HG03354 (cell line): ENCODE measurements at regions not wholly inside any gene's neighbourhood (a gene's known extent, or its start where the extent isn't known, plus 50 kb on each side); places are given as distances from the start of the nearest gene placed in this dataset.

Experiments
- ATAC-seq: cut with Tn5 transposase; IDR thresholded peaks from one replicate; pipeline ENCODE4 v1.9.1; 2021; ENCODE audit warnings: mild to moderate bottlenecking; ENCODE audit not compliant: unreplicated experiment, poor library complexity, severe bottlenecking

- ATAC-seq = no peak
Observed at GRCh38 chrX:39961441-39961840, 136.3 kb downstream of the BCOR start.

DNA sequence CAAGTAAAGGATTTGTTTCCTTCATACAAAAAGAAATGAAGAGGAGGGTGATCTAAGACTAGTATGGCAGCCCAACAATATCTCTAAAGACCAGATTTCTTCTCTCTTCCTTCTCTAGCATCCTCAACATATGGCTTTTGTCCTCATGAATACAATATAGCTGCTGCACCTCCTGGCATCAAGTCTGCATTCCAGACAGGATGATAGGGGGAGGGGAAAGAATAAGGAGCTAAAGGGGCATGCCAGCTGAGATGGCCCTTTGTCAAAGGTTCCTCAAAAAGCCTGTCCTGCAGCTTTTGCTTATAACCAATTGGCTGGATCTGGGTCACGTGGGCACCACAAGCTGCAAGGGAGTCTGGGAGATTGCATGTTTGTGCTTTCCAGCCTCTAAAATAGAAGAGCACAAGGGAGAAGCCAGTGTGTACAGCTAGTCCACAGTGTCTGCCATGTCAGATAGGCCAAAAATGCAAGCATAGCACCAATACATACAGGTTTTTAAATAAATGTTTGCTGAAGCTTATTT lies 132.6 kb downstream of the BCOR start:
- ATAC-seq = no peak

- no peak for ATAC-seq
Observed at GRCh38 chrX:39966176-39966575, 131.6 kb downstream of the BCOR start.

- ATAC-seq = no peak
Observed at GRCh38 chrX:39967348-39967747, 130.4 kb downstream of the BCOR start.

DNA sequence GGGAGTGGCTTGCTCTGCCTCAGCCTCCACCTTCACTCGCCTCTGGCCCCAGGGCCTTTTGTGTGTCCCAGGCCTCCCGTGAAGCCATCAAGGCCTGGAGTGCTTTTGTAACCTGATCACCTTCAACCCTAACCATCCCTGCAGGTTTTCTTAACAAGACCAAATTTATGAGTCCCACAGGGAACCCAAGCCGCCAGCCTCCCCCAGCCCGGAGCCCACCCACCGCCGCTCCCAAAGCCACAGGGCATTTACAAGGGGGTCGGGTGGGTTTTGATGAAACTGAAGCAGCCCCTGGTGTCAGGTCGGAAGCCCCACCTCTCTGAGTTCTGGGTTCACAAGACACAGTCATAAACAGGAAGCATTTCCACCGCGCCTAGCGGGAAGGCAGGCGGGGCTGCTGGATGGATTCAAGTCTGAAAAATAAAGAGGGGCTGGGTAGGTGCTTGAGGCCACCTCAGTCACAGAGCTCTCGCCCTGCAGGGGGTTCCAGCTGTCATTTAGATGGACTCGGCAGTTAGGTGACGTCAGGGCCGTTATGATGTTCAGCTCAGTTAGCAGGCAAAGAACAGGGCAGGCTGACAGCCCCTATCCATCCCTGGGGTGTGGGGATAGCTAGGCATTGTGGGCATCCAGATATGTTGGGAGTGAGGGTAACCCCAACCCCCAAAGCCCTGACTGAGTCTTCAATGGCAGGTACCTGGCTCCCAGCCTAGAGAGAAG lies 128.5 kb downstream of the BCOR start:
- no peak for ATAC-seq

DNA sequence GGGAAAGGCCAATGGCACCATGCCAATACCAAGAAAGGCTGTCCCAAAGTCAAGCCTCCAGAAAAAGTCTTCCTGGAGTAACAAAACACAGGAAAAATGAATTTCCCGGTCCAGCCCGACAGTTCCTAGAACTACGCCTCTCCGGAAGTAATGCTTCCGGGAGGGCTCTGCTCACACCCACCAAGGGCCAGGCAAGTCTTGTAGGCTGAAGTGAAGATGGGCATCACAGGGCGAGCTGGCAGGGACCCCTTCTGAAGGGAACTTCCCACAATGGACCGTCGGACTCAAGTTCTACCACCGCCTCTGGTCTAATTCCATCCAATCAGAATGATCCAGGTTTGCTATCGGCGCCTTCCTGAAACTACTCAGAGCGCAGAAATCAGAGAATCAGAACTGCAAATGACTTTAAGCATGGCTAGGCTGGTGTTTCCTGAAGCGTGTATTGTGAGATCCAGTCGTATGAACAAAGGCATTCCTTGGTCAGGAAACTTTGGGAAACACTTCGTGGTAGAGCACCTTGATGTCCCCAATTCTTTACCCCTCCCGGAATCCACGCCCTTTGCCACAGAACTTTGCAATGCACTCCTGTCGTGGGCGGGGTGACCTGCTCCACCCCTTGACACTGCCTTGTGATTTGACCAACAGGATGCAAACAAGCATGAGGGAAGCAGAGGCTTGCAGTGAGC lies 127.8 kb downstream of the BCOR start:
- no peak for ATAC-seq

DNA sequence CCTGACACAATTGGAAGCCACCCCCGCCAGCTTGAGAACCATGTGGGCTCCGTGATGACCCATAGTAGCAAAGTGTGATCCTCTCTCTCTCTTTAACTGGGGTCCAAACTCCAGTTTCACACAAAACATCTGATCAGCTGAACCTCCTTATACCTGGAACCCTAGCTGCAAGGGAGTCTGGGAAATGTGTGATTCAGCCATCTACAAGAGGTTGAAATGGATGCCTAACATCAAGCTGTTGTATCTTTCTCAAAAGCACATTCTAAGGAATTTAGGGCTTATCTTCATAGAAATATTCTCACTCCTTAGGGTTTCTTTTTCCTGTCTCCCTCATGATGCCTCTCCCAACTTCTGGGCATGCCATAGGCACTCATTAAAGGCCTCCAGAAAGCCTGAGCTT lies 126.0 kb downstream of the BCOR start:
- ATAC-seq = no peak

- no peak for ATAC-seq
Observed at GRCh38 chrX:39972340-39972739, 125.4 kb downstream of the BCOR start.

GRCh38 chrX:39973810-39974209 lies 123.9 kb downstream of the BCOR start:
- no peak for ATAC-seq

- ATAC-seq = no peak
Observed at GRCh38 chrX:39974270-39974669, 123.5 kb downstream of the BCOR start.

GRCh38 chrX:39975101-39975925 lies 122.4 kb downstream of the BCOR start:
- no peak for ATAC-seq

DNA sequence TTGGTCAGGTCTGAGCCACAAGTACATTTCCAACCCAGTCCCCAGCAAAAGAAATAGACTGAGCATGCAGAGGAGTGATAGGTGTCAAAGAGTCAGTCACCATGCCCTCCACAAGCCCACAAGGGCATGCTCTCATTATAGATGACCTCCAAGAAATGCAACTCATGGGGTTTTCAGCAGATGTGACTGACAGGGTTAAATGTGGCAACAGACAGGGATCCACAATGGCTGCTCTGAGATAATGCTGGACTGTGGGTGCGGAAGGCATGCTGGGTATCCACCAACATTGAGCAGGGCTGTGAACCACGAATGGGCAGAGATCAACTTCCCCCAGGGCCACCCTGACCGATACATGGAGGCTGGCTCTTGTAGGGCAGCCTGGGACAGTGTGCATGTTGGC lies 115.8 kb downstream of the BCOR start:
- no peak for ATAC-seq

- no peak for ATAC-seq
Observed at GRCh38 chrX:39982948-39983347, 114.8 kb downstream of the BCOR start.

- ATAC-seq = no peak
Observed at GRCh38 chrX:39983715-39984114, 114.0 kb downstream of the BCOR start.

DNA sequence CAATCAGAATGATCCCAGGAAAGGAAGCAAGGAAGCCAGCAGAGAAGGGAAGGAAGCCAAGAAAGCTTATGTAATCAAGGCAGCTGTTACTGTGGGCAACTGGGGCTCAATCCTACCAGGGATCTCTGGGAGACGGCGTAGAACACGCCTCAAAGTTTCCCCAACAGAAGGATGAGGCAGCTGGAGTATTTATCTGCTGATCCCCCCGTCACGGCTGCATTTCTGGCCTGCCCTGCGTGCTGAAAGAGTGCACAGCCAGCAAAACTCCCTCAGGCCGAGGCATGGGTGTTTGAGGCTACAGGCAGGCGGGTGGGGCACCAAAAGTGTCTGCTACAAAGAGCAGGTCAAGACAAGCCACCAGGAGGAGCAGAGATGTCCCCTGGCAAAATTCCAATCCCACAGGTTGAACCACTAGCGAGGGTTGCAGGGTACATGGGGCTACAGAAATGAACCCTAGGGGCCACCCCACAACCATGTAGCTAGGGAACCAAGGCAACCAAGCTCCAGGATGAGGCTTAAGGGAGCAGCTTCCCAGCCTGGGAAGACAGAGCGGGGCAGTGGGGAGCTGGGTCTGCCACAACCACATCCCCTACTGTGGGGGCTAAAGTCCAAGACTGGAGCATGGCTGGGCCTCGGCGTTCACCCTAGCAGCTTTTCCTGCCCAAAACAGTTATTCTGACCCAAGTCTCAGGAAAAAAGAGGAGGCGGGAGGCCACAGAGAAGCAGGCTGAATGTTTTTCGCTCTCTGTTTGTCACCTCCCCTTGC lies 113.4 kb downstream of the BCOR start:
- no peak for ATAC-seq

DNA sequence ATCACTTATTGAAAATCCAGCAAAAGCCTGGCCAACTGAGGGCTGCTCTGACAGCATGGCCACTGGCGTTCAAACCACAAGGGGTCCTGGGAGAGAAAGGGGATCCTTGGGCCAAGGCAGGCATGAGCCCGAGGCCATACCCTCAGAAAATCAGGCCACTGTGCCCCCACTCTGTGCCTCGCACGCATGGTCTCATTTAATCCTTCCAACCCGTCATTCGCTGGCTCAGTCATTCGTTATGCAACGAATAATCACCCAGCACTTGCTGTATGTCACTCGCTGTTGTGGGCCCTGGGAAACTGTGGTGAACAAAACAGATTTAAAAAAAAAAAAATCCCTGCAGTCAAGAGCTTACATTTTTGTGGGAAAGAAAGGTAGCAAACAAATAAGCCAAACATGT lies 112.7 kb downstream of the BCOR start:
- no peak for ATAC-seq

- no peak for ATAC-seq
Observed at GRCh38 chrX:39985551-39985950, 112.2 kb downstream of the BCOR start.

DNA sequence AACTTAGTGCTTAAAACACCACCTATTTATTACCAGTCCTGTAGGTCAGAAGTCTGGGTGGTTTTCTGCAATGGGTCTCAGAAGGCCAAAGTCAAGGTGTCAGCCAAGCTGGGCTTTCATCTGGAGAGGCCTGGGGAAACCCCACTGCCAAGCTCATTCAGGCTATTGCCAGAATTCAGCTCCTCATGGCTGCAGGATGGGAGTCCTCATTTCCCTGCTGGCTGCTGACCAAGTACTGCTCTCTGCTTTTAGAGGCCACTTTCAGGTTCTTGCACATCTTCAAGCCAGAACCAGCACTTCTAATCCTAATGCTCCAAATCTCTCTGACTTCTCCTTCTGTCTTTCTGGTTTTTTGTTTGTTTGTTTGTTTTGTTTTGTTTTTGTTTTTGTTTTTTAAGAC lies 109.3 kb downstream of the BCOR start:
- no peak for ATAC-seq

- no peak for ATAC-seq
Observed at GRCh38 chrX:39990388-39990787, 107.4 kb downstream of the BCOR start.

GRCh38 chrX:39992300-39992699 lies 105.5 kb downstream of the BCOR start:
- no peak for ATAC-seq
